GM12874 (cell line): ENCODE measurements at regions not wholly inside any gene's neighbourhood (a gene's known extent, or its start where the extent isn't known, plus 50 kb on each side); places are given as distances from the start of the nearest gene placed in this dataset.

ENCODE experiments used
- TF ChIP-seq, protein P1 (sequence below): IDR thresholded peaks from 2 replicates; pipeline ENCODE4 v1.5.1; 2011; ENCODE audit warnings: low read depth, mild to moderate bottlenecking, control low read depth, low read length, moderate library complexity; ENCODE audit not compliant: insufficient read depth

- TF ChIP-seq, protein P1, sequence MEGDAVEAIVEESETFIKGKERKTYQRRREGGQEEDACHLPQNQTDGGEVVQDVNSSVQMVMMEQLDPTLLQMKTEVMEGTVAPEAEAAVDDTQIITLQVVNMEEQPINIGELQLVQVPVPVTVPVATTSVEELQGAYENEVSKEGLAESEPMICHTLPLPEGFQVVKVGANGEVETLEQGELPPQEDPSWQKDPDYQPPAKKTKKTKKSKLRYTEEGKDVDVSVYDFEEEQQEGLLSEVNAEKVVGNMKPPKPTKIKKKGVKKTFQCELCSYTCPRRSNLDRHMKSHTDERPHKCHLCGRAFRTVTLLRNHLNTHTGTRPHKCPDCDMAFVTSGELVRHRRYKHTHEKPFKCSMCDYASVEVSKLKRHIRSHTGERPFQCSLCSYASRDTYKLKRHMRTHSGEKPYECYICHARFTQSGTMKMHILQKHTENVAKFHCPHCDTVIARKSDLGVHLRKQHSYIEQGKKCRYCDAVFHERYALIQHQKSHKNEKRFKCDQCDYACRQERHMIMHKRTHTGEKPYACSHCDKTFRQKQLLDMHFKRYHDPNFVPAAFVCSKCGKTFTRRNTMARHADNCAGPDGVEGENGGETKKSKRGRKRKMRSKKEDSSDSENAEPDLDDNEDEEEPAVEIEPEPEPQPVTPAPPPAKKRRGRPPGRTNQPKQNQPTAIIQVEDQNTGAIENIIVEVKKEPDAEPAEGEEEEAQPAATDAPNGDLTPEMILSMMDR = no peak
Observed at GRCh38 chr3:74268753-74269152, 345.7 kb downstream of the CNTN3 start.

DNA sequence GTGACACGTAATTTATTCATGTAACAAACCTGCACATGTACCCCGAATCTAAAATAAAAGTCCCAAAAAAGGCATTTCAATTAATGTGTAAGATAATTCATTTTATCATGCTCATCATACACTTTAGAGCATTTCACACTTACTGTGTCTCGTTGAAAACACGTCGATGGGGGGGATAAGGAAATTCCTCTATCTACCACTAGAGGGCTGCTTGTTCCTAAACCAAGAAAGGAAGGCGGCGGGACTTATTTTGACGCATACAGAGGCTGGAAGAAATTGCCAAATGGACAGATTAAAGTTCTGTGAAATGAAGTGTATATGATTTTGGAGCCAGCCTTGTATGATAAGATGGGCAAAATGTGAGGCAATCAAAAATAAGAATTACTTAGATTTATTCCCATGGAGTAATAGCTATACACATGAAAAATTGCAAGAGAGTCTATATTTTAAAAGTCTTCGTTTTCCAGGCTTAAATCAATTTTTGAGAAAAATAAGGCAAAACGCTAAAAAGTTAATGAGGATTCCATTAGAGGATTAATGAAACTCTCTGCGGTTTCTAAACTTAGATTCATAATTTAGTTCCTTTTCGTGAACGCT lies 346.8 kb downstream of the CNTN3 start:
- TF ChIP-seq, protein P1 = peak; percentile 58

DNA sequence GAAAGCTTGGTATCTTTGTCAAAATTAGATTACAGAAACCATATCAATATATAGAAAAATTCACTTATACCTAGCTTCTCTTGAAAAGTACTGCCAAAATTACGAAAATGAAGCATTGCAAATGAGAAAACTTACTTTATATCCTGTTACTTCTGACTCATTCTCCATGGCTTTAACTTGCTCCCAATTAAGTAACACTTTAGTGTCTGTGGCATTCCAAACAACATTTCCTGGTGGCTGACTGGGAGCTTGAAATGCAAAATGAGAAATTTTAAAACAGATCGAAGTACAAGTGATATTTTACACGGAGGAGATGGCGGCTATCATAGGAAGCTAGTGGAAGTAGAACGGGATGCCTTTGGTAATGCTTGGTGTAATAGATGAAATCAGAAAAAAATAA lies 347.3 kb downstream of the CNTN3 start:
- TF ChIP-seq, protein P1 = no peak

GRCh38 chr3:74265069-74265468 lies 349.4 kb downstream of the CNTN3 start:
- TF ChIP-seq, protein P1 = no peak

GRCh38 chr3:74263031-74263430 lies 351.4 kb downstream of the CNTN3 start:
- TF ChIP-seq, protein P1 = no peak

DNA sequence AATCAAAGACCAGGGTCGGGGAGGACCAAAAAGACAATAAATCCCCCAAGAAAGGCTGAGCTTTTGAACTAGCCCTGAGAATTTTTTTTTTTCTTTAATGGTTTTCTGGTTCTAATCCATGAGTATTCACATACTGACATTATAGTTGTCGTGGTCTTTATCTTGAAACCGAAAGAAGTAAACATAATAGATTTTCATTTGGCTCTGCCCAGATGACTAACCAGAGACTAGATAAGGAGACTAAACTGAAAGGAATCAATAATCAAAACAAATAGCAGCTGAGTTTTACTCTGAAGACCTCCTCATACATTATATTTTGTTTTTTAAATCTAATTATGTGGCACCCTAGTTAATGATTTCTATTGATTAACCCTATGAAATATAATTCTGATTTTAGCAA lies 381.4 kb downstream of the CNTN3 start:
- TF ChIP-seq, protein P1 = no peak

DNA sequence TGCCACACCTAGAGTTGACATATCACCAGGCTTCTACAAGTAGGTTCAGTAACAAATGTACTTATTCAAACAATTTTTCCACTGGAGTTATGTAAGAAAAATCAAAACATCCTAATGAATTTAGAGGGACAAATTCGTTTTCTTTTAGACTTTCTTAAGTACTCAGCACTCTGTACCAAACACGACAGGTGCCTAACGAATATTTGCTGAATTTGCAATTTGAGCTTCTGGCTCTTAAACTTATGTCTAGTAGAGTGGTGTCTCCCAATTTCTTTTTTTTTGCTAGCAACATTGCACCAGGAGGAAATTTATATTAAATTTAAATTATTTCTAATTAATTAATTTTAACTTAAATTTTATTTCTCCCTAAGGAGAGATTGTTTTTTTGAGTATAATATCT lies 397.0 kb downstream of the CNTN3 start:
- TF ChIP-seq, protein P1 = no peak
